Upper lobe of right lung (tissue), 1 donor: ENCODE measurements at regions not wholly inside any gene's neighbourhood (a gene's known extent, or its start where the extent isn't known, plus 50 kb on each side); places are given as distances from the start of the nearest gene placed in this dataset.

Experiments
- ATAC-seq: fragments of 200-7000 bp; cut with Tn5 transposase; one replicate; pipeline ENCODE4 v1.9.1; 2020; ENCODE audit warnings: mild to moderate bottlenecking, moderate library complexity
- DNase-seq: peaks from one replicate; pipeline ENCODE4 v3.0.0-alpha.2; 2020
- H3K27ac ChIP-seq: fragments of 200-600 bp; one replicate; pipeline ENCODE4 v1.8.0; 2022
- H3K27me3 ChIP-seq: fragments of 200-600 bp; one replicate; pipeline ENCODE4 v1.8.0; 2022; ENCODE audit warnings: mild to moderate bottlenecking
- H3K36me3 ChIP-seq: fragments of 200-600 bp; one replicate; pipeline ENCODE4 v1.8.0; 2022
- H3K4me1 ChIP-seq: fragments of 200-600 bp; one replicate; pipeline ENCODE4 v1.8.0; 2022
- H3K4me3 ChIP-seq: fragments of 200-600 bp; one replicate; pipeline ENCODE4 v1.8.0; 2022; ENCODE audit warnings: mild to moderate bottlenecking
- H3K9me3 ChIP-seq: fragments of 200-600 bp; one replicate; pipeline ENCODE4 v1.8.0; 2022
- intact Hi-C: fragments of 100-400 bp; cut with DNase I; formaldehyde crosslinking; loops from one replicate; pipeline ENCODE4 v1.11.0; 2022
- TF ChIP-seq, protein P1 (sequence below): fragments of 200-600 bp; IDR thresholded peaks from one replicate; pipeline ENCODE4 v1.8.0; 2022; ENCODE audit warnings: antibody characterized with exemption
- donor health status: DM: no; HTN: yes; CAD: no; lungs with severe emphysema.

GRCh38 chr13:74438901-74439300 lies 304.7 kb upstream of the KLF12 start:
- H3K27me3 ChIP-seq, result no peaks in the 10 kb centered on the region
- no peaks in the 10 kb centered on the region for H3K9me3 ChIP-seq
- DNase-seq, result no peak
- H3K4me1 ChIP-seq, result no peaks in the 10 kb centered on the region
- TF ChIP-seq, protein P1, sequence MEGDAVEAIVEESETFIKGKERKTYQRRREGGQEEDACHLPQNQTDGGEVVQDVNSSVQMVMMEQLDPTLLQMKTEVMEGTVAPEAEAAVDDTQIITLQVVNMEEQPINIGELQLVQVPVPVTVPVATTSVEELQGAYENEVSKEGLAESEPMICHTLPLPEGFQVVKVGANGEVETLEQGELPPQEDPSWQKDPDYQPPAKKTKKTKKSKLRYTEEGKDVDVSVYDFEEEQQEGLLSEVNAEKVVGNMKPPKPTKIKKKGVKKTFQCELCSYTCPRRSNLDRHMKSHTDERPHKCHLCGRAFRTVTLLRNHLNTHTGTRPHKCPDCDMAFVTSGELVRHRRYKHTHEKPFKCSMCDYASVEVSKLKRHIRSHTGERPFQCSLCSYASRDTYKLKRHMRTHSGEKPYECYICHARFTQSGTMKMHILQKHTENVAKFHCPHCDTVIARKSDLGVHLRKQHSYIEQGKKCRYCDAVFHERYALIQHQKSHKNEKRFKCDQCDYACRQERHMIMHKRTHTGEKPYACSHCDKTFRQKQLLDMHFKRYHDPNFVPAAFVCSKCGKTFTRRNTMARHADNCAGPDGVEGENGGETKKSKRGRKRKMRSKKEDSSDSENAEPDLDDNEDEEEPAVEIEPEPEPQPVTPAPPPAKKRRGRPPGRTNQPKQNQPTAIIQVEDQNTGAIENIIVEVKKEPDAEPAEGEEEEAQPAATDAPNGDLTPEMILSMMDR, result no peak
- no peak overlapping the region for H3K4me3 ChIP-seq
- no peak for ATAC-seq
- H3K27ac ChIP-seq, result no peak overlapping the region
- H3K36me3 ChIP-seq, result no peaks in the 10 kb centered on the region
- intact Hi-C loops, result no loop called here

- H3K9me3 ChIP-seq, result no peaks in the 10 kb centered on the region
- no peak overlapping the region for H3K27ac ChIP-seq
- H3K36me3 ChIP-seq, result no peaks in the 10 kb centered on the region
- TF ChIP-seq, protein P1, result no peak
- H3K27me3 ChIP-seq, result no peaks in the 10 kb centered on the region
- H3K4me3 ChIP-seq, result no peak overlapping the region
- intact Hi-C loops, result no loop called here
- ATAC-seq, result no peak
- no peaks in the 10 kb centered on the region for H3K4me1 ChIP-seq
- no peak for DNase-seq
These were observed 300.6 kb upstream of the KLF12 start for GRCh38 chr13:74434782-74435181.

DNA sequence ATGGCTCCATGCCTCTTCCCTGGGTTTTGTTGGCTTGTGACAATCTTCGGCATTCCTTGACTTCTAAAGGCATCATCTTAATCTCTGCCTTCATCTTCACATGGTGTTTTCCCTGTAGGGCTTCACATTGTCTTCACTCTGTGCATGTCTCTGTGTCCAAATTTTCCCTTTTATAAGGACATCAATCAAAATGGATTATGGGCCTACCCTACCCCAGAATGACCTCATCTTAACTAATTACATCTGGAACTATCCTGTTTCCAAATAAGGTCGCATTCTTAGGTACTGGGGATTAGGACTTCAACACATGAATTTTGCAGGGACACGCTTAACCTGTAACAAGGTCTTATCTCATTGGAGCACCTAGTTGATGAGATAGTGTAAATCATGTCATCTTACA lies 290.3 kb upstream of the KLF12 start:
- Histone ChIP-seq H3K27ac (no peak overlapping the region), H3K9me3 (no peaks in the 10 kb centered on the region), H3K4me3 (no peak overlapping the region), H3K27me3 (no peaks in the 10 kb centered on the region), H3K4me1 (no peaks in the 10 kb centered on the region), H3K36me3 (no peaks in the 10 kb centered on the region)
- DNase-seq (no peak), ATAC-seq (no peak)
- intact Hi-C loops, result no loop called here
- TF ChIP-seq, protein P1, result no peak

GRCh38 chr13:74423434-74423833 lies 289.2 kb upstream of the KLF12 start:
- no peaks in the 10 kb centered on the region for H3K9me3 ChIP-seq
- H3K36me3 ChIP-seq, result no peaks in the 10 kb centered on the region
- no peak overlapping the region for H3K4me3 ChIP-seq
- TF ChIP-seq, protein P1, result no peak
- ATAC-seq, result no peak
- intact Hi-C loops, result no loop called here
- no peak overlapping the region for H3K27ac ChIP-seq
- H3K27me3 ChIP-seq, result no peaks in the 10 kb centered on the region
- DNase-seq, result no peak
- no peaks in the 10 kb centered on the region for H3K4me1 ChIP-seq

DNA sequence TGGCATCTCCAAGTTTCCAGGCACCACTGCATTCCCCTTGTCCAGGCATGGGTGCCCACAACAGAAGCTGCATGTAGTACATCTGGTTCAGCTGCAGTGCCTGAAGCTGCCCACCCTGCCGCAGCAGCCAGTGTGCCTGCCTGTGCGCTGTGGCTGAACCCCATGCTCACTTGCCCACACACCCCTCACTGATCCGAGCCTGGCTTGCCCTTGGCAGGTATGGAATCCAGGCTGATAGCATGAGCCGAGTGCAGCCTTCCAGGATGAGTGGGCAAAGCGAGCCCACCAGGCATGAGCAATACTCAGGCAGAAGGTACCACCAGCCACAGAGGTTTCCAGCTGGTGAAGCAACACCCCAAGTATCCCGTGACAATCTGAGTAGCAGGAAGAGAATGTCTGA lies 280.3 kb upstream of the KLF12 start:
- DNase-seq, result no peak

More for the DNA sequence above, 280.3 kb upstream of the KLF12 start:
- no peaks in the 10 kb centered on the region for H3K36me3 ChIP-seq
- H3K27ac ChIP-seq, result no peak overlapping the region
- no peaks in the 10 kb centered on the region for H3K4me1 ChIP-seq
- TF ChIP-seq, protein P1, result no peak
- H3K4me3 ChIP-seq, result no peak overlapping the region
- ATAC-seq, result peak; percentile 21
- intact Hi-C loops, result no loop called here
- no peaks in the 10 kb centered on the region for H3K27me3 ChIP-seq
- no peaks in the 10 kb centered on the region for H3K9me3 ChIP-seq
